ENCODE measurements at regions not wholly inside any gene's neighbourhood (a gene's known extent, or its start where the extent isn't known, plus 50 kb on each side); places are given as distances from the start of the nearest gene placed in this dataset.

DNA sequence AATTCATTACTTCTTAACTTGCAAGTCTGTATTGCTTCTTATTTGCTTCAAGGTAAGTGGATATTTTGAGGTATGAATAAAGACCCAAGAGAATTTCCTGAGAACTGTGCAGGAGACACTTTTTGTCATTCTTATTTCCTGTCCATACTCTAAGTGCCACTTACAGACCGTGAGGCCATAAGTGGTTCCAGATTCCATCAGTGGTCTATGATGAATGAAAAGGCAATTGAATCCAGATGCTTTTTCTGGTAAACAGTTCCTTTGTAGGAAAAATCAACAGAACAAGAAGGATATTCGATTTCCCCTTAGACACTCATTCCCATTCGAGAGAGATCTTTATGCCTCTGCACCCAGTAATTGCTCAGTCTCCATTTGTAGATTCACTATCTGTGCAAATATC lies 58.3 kb upstream of the PDE10A start:
- H3K4me1 ChIP-seq (ENCODE audit: control insufficient read depth in 1 of 2, insufficient read depth in 2 of 2, low read length in 2 of 2) = peaks cover 0 to 3% of the 10 kb centered on the region in 2 donors
- H3K27ac ChIP-seq (ENCODE audit: low read length) = no peak overlapping the region
- no peaks in the 10 kb centered on the region for H3K36me3 ChIP-seq (ENCODE audit: control insufficient read depth in 1 of 2, insufficient read depth in 2 of 2, low read length in 2 of 2)
- no peaks in the 10 kb centered on the region for H3K9me3 ChIP-seq (ENCODE audit: control insufficient read depth in 1 of 2, low read length in 2 of 2)
- H3K27me3 ChIP-seq (ENCODE audit: low read depth, low read length) = no peaks in the 10 kb centered on the region
- H3K4me3 ChIP-seq (ENCODE audit: low read depth in 1 of 2, low read length in 2 of 2) = no peak overlapping the region

DNA sequence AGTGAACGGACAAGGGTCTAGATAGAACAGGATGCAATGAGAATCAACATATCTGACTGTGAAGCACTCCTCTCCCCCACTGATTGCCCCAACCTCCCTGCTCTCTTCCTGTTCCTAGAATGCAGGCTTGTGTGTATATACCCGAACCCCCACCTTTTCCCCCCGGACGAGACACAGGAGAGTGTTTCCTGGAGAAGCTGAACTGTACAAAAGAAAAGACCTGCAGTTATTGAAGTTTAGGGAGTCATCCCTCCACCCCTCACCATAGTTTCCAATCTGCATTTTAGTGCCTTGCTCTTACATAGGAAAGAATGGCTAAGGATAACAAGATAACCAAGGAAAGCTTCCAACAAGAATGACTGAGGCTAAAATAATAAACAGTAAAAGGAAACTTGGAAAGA lies 55.5 kb upstream of the PDE10A start:
- Histone ChIP-seq H3K9me3 (ENCODE audit: control insufficient read depth in 1 of 2, low read length in 2 of 2) (no peaks in the 10 kb centered on the region), H3K27ac (ENCODE audit: low read length) (no peak overlapping the region), H3K36me3 (ENCODE audit: control insufficient read depth in 1 of 2, insufficient read depth in 2 of 2, low read length in 2 of 2) (no peaks in the 10 kb centered on the region), H3K27me3 (ENCODE audit: low read depth, low read length) (no peaks in the 10 kb centered on the region), H3K4me3 (ENCODE audit: low read depth in 1 of 2, low read length in 2 of 2) (no peak overlapping the region), H3K4me1 (ENCODE audit: control insufficient read depth in 1 of 2, insufficient read depth in 2 of 2, low read length in 2 of 2) (peaks cover 0 to 3% of the 10 kb centered on the region in 2 donors)

DNA sequence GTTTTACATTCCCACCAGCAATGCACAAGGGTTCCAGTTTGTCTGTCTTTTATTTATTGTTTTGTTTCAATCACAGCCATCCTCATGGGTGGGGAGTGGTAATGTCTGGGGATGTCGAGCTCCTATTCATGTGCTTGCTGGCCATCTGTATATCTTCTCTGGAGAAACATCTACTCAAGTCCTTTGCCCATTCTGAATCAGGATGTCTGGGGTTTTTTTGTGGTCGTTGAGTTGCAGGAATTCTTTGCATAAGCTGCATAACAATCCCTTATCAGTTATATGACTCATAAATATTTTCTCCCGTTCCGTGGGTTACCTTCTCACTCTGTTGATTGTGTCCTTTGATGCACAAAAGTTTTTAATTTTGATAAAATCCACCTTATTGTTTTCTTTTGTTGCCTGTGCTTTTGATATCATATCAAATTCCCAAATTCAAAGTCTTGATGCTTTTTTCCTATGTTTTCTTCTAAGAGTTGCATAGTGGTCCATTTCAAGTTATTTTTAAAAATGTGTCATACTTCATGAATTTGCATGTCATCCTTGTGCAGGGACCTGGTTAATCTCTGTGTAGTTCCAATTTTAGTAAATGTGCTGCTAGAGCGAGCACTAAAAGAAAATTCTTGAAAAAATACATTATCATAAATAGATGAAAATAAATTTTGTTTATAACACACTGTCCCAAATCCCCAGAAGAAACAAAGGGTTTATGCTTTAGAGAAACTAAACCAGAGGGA lies 54.9 kb upstream of the PDE10A start:
- no peak overlapping the region for H3K4me3 ChIP-seq (ENCODE audit: low read depth in 1 of 2, low read length in 2 of 2)
- H3K9me3 ChIP-seq (ENCODE audit: control insufficient read depth in 1 of 2, low read length in 2 of 2) = no peaks in the 10 kb centered on the region
- H3K27me3 ChIP-seq (ENCODE audit: low read depth, low read length) = no peaks in the 10 kb centered on the region
- H3K36me3 ChIP-seq (ENCODE audit: control insufficient read depth in 1 of 2, insufficient read depth in 2 of 2, low read length in 2 of 2) = no peaks in the 10 kb centered on the region
- H3K27ac ChIP-seq (ENCODE audit: low read length) = no peak overlapping the region
- H3K4me1 ChIP-seq (ENCODE audit: control insufficient read depth in 1 of 2, insufficient read depth in 2 of 2, low read length in 2 of 2) = peaks cover 0 to 3% of the 10 kb centered on the region in 2 donors

DNA sequence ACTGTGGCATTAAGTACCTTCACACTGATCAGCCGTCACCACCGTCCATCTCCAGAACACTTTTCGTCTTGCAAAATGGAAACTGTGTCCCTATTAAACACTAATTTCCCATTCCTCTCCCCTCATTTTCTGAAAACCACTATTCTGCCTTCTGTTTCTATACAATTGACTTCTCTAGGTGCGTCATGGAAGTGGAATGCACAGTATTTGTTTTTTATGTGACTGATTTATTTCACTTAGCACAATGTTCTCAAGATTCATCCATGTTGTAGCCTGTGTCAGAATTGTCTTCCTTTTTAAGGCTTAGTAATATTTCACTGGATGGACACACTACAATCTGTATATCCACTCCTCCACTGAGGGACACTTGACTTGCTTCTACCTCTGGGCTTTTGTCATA lies 53.8 kb upstream of the PDE10A start:
- Histone ChIP-seq H3K27ac (ENCODE audit: low read length) (no peak overlapping the region), H3K27me3 (ENCODE audit: low read depth, low read length) (no peaks in the 10 kb centered on the region), H3K36me3 (ENCODE audit: control insufficient read depth in 1 of 2, insufficient read depth in 2 of 2, low read length in 2 of 2) (no peaks in the 10 kb centered on the region), H3K4me1 (ENCODE audit: control insufficient read depth in 1 of 2, insufficient read depth in 2 of 2, low read length in 2 of 2) (peaks cover 0 to 3% of the 10 kb centered on the region in 2 donors), H3K4me3 (ENCODE audit: low read depth in 1 of 2, low read length in 2 of 2) (no peak overlapping the region), H3K9me3 (ENCODE audit: control insufficient read depth in 1 of 2, low read length in 2 of 2) (no peaks in the 10 kb centered on the region)

DNA sequence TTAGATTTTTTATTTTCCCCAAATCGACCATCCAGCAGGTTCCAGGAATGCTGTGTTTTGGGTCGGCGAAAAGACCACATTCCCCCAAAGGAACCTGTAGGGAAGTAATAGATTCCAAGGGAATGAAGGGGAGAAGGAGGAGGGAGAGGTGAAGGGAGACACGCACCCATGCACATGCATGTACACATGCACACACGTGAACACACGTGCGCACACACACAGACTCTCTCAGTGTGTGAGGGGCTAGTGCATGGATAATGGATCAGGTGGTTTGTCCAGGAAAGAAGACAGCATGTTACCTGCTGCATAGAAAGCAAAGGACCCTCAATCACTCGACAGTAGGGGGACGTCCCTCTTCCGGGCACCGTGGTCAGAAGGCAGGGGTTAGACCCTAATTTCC lies 52.4 kb upstream of the PDE10A start:
- H3K36me3 ChIP-seq (ENCODE audit: control insufficient read depth in 1 of 2, insufficient read depth in 2 of 2, low read length in 2 of 2) = no peaks in the 10 kb centered on the region
- H3K4me3 ChIP-seq (ENCODE audit: low read depth in 1 of 2, low read length in 2 of 2) = no peak overlapping the region
- no peak overlapping the region for H3K27ac ChIP-seq (ENCODE audit: low read length)
- H3K4me1 ChIP-seq (ENCODE audit: control insufficient read depth in 1 of 2, insufficient read depth in 2 of 2, low read length in 2 of 2) = peaks cover 0 to 3% of the 10 kb centered on the region in 2 donors
- no peaks in the 10 kb centered on the region for H3K27me3 ChIP-seq (ENCODE audit: low read depth, low read length)
- H3K9me3 ChIP-seq (ENCODE audit: control insufficient read depth in 1 of 2, low read length in 2 of 2) = no peaks in the 10 kb centered on the region

DNA sequence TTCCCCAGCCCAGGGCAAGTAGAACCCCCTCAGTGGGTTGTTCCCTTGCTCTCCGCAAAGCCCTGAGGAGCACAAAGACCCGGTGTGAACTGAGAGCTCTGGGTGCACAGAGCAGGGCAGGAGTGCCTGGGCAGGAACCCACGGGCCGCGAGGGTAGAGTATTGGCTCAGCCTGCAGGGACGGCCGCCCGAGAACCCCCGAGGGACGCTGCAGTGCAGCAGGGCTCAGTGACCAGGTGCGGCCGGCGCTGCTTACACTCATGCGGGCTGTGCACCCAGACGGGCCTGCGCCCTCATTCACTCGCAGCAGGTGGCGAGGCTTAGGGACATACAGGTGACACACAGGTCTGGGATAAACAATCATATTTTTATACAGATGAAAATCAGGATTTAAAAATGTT lies 51.9 kb upstream of the PDE10A start:
- no peaks in the 10 kb centered on the region for H3K27me3 ChIP-seq (ENCODE audit: low read depth, low read length)
- H3K4me1 ChIP-seq (ENCODE audit: control insufficient read depth in 1 of 2, insufficient read depth in 2 of 2, low read length in 2 of 2) = peaks cover 0 to 3% of the 10 kb centered on the region in 2 donors
- H3K4me3 ChIP-seq (ENCODE audit: low read depth in 1 of 2, low read length in 2 of 2) = no peak overlapping the region
- no peak overlapping the region for H3K27ac ChIP-seq (ENCODE audit: low read length)
- no peaks in the 10 kb centered on the region for H3K9me3 ChIP-seq (ENCODE audit: control insufficient read depth in 1 of 2, low read length in 2 of 2)
- no peaks in the 10 kb centered on the region for H3K36me3 ChIP-seq (ENCODE audit: control insufficient read depth in 1 of 2, insufficient read depth in 2 of 2, low read length in 2 of 2)

DNA sequence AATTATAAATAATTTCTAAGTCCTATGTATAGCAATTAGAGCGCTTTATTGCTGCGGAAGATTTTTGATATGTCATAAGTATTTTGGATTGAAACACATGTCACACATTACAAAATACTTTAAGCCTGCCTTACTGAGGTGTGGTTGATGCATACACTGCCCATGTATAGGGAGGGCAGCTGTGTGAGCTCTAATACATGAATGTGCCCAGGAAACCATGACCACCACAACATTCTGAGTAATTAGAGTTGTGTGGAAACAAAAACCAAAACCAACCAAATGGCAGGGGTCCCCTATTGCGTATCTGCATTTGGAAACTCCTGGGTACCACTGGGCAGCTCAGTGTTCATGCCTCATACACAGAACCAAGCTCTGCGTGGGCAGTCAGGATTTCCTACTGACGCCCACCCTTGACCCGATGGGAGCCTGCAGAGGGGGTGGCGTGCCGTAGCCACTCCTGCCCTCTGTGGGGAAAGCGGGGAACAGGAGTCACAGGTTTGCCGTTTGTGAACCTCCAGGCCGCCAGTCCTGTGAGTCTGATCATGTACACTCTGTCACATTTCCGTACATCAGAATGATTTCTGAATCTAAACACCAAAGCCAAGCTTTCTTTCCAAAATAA lies 50.9 kb upstream of the PDE10A start:
- no peaks in the 10 kb centered on the region for H3K27me3 ChIP-seq (ENCODE audit: low read depth, low read length)
- H3K4me1 ChIP-seq (ENCODE audit: control insufficient read depth in 1 of 2, insufficient read depth in 2 of 2, low read length in 2 of 2) = peaks cover 0 to 3% of the 10 kb centered on the region in 2 donors
- H3K27ac ChIP-seq (ENCODE audit: low read length) = no peak overlapping the region
- H3K4me3 ChIP-seq (ENCODE audit: low read depth in 1 of 2, low read length in 2 of 2) = no peak overlapping the region
- no peaks in the 10 kb centered on the region for H3K36me3 ChIP-seq (ENCODE audit: control insufficient read depth in 1 of 2, insufficient read depth in 2 of 2, low read length in 2 of 2)
- no peaks in the 10 kb centered on the region for H3K9me3 ChIP-seq (ENCODE audit: control insufficient read depth in 1 of 2, low read length in 2 of 2)

All from muscle layer of duodenum (tissue), 2 donors.